ENCODE measurements at regions not wholly inside any gene's neighbourhood (a gene's known extent, or its start where the extent isn't known, plus 50 kb on each side); places are given as distances from the start of the nearest gene placed in this dataset.

- Histone ChIP-seq H4K20me1 (ENCODE audit: control insufficient read depth, extremely low read depth, insufficient read depth, low read length) (no peaks in the 10 kb centered on the region), H3K4me3 (replicated peaks in 1 of 4; ENCODE audit: control extremely low read depth in 1 of 4, insufficient read depth in 1 of 4, low read depth in 3 of 4, low read length in 4 of 4) (no peak overlapping the region), H3K9ac (ENCODE audit: insufficient read depth, low read length) (no peak overlapping the region), H3K4me1 (ENCODE audit: control insufficient read depth, extremely low read depth, insufficient read depth, low read length) (no peaks in the 10 kb centered on the region), H3K27me3 (ENCODE audit: control insufficient read depth, insufficient read depth, low read length) (no peaks in the 10 kb centered on the region), H2AFZ (ENCODE audit: low read length) (no peak overlapping the region), H3K27ac (ENCODE audit: insufficient read depth, low read length) (no peak overlapping the region), H3K4me2 (ENCODE audit: extremely low read depth, insufficient read depth, low read length) (no peak overlapping the region), H3K79me2 (ENCODE audit: control insufficient read depth, insufficient read depth, low read length) (no peaks in the 10 kb centered on the region), H3K9me3 (ENCODE audit: control insufficient read depth, insufficient read depth, low read depth, low read length) (no peaks in the 10 kb centered on the region), H3K36me3 (ENCODE audit: control insufficient read depth, insufficient read depth, low read length) (no peaks in the 10 kb centered on the region)
- no peak for DNase-seq (ENCODE audit: low read depth in 2 of 2)
- TF ChIP-seq EZH2 (IDR thresholded peaks at IDR 0.05; ENCODE audit: low read length, missing control alignments) (no peak), CTCF (conservative IDR thresholded peaks at IDR 0.05 in 1 of 2, IDR thresholded peaks at IDR 0.05 in 1 of 2; ENCODE audit: low read depth in 1 of 2, low read length in 2 of 2) (no peak)
These were observed 68.5 kb upstream of the CACNA2D3 start for GRCh38 chr3:54053882-54054281.

- Histone ChIP-seq H3K9ac (ENCODE audit: insufficient read depth, low read length) (no peak overlapping the region), H3K27me3 (ENCODE audit: control insufficient read depth, insufficient read depth, low read length) (no peaks in the 10 kb centered on the region), H3K4me2 (ENCODE audit: extremely low read depth, insufficient read depth, low read length) (no peak overlapping the region)
These were observed 69.1 kb upstream of the CACNA2D3 start for GRCh38 chr3:54053211-54053610.

GRCh38 chr3:54047568-54047967, 74.8 kb upstream of the CACNA2D3 start:
- TF ChIP-seq CTCF (conservative IDR thresholded peaks at IDR 0.05 in 1 of 2, IDR thresholded peaks at IDR 0.05 in 1 of 2; ENCODE audit: low read depth in 1 of 2, low read length in 2 of 2) (no peak), EZH2 (IDR thresholded peaks at IDR 0.05; ENCODE audit: low read length, missing control alignments) (no peak)
- Histone ChIP-seq H3K4me1 (ENCODE audit: control insufficient read depth, extremely low read depth, insufficient read depth, low read length) (no peaks in the 10 kb centered on the region), H2AFZ (ENCODE audit: low read length) (no peak overlapping the region), H3K9ac (ENCODE audit: insufficient read depth, low read length) (no peak overlapping the region), H3K4me3 (replicated peaks in 1 of 4; ENCODE audit: control extremely low read depth in 1 of 4, insufficient read depth in 1 of 4, low read depth in 3 of 4, low read length in 4 of 4) (no peak overlapping the region), H3K4me2 (ENCODE audit: extremely low read depth, insufficient read depth, low read length) (no peak overlapping the region), H3K36me3 (ENCODE audit: control insufficient read depth, insufficient read depth, low read length) (no peaks in the 10 kb centered on the region), H3K27me3 (ENCODE audit: control insufficient read depth, insufficient read depth, low read length) (no peaks in the 10 kb centered on the region), H3K27ac (ENCODE audit: insufficient read depth, low read length) (no peak overlapping the region), H3K79me2 (ENCODE audit: control insufficient read depth, insufficient read depth, low read length) (no peaks in the 10 kb centered on the region), H4K20me1 (ENCODE audit: control insufficient read depth, extremely low read depth, insufficient read depth, low read length) (no peaks in the 10 kb centered on the region), H3K9me3 (ENCODE audit: control insufficient read depth, insufficient read depth, low read depth, low read length) (no peaks in the 10 kb centered on the region)
- peak in 1 of 2 donors; percentile 33 for DNase-seq (ENCODE audit: low read depth in 2 of 2)

More at GRCh38 chr3:54053211-54053610, 69.1 kb upstream of the CACNA2D3 start:
- H4K20me1 ChIP-seq (ENCODE audit: control insufficient read depth, extremely low read depth, insufficient read depth, low read length), result no peaks in the 10 kb centered on the region
- H3K79me2 ChIP-seq (ENCODE audit: control insufficient read depth, insufficient read depth, low read length), result no peaks in the 10 kb centered on the region
- DNase-seq (ENCODE audit: low read depth in 2 of 2), result peak in 1 of 2 donors; percentile 8
- no peak overlapping the region for H3K27ac ChIP-seq (ENCODE audit: insufficient read depth, low read length)
- no peak overlapping the region for H3K4me3 ChIP-seq (replicated peaks in 1 of 4; ENCODE audit: control extremely low read depth in 1 of 4, insufficient read depth in 1 of 4, low read depth in 3 of 4, low read length in 4 of 4)
- no peak for TF ChIP-seq EZH2 (IDR thresholded peaks at IDR 0.05; ENCODE audit: low read length, missing control alignments)
- TF ChIP-seq CTCF (conservative IDR thresholded peaks at IDR 0.05 in 1 of 2, IDR thresholded peaks at IDR 0.05 in 1 of 2; ENCODE audit: low read depth in 1 of 2, low read length in 2 of 2), result no peak
- no peak overlapping the region for H2AFZ ChIP-seq (ENCODE audit: low read length)
- no peaks in the 10 kb centered on the region for H3K36me3 ChIP-seq (ENCODE audit: control insufficient read depth, insufficient read depth, low read length)
- H3K9me3 ChIP-seq (ENCODE audit: control insufficient read depth, insufficient read depth, low read depth, low read length), result no peaks in the 10 kb centered on the region
- H3K4me1 ChIP-seq (ENCODE audit: control insufficient read depth, extremely low read depth, insufficient read depth, low read length), result no peaks in the 10 kb centered on the region

Measured in fibroblast of lung (primary cell).